IPS DF 6.9 (cell line): ENCODE measurements at regions not wholly inside any gene's neighbourhood (a gene's known extent, or its start where the extent isn't known, plus 50 kb on each side); places are given as distances from the start of the nearest gene placed in this dataset.
"Not testable (repeated sequence)": the region's sequence is repeated elsewhere in the genome, so short reads cannot be mapped to it uniquely, and the experiment has no call there.

Experiments used
- DNase-seq: peaks from one replicate; pipeline ENCODE4 v3.0.0-alpha.2; 2013; ENCODE audit warnings: low read depth, low spot score
- H3K27ac ChIP-seq: one replicate; pipeline ENCODE4 v1.5.1; 2013; ENCODE audit warnings: low read length, control low read depth
- H3K27me3 ChIP-seq: 2 replicates; pipeline ENCODE4 v1.6.1; 2013; ENCODE audit warnings: mild to moderate bottlenecking, low read length; ENCODE audit not compliant: control insufficient read depth, insufficient read depth
- H3K36me3 ChIP-seq: 2 replicates; pipeline ENCODE4 v1.6.1; 2013; ENCODE audit warnings: low read length; ENCODE audit not compliant: control insufficient read depth, insufficient read depth
- H3K4me1 ChIP-seq: 2 replicates; pipeline ENCODE4 v1.6.1; 2013; ENCODE audit warnings: low read length; ENCODE audit not compliant: control insufficient read depth, insufficient read depth
- H3K4me3 ChIP-seq: 2 replicates; pipeline ENCODE4 v1.5.1; 2013; ENCODE audit warnings: mild to moderate bottlenecking, low read length
- H3K9me3 ChIP-seq: 2 replicates; pipeline ENCODE4 v1.6.1; 2013; ENCODE audit warnings: low read length, inconsistent platforms; ENCODE audit not compliant: control insufficient read depth, insufficient read depth
- WGBS: extraction: QIAGEN DNeasy Blood & Tissue Kit; methylation state at CpG from one replicate; pipeline ENCODE4 v1.1.7; 2013; ENCODE audit warnings: mixed read lengths, missing lambda C conversion rate; ENCODE audit not compliant: insufficient read length, insufficient coverage; 5-methylcytosine and 5-hydroxymethylcytosine counted together

DNA sequence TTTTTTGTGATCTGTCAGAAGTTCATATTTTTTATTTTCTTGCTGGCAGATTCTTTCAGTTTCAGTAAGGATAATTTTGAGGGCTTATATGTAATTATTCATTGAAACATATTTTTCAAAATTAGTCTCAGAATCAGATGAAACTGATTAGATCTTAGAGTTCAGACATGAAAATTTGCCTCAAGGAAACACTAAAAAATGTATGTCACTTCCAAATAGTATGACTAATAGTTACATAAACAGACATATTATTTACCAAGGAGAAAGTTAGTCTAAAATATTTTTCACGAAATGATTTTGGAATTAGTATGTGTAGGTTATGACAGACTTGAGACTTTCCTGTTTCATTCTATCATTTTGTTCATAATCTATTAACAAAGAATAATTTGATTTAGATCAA is 628.6 kb downstream of the CCDC85A start:
- Histone ChIP-seq H3K27ac (no peak overlapping the region), H3K4me1 (no peaks in the 10 kb centered on the region), H3K4me3 (no peak overlapping the region), H3K27me3 (no peaks in the 10 kb centered on the region), H3K36me3 (no peaks in the 10 kb centered on the region), H3K9me3 (no peaks in the 10 kb centered on the region)
- no peak for DNase-seq
- WGBS = no CpG with 5 or more reads among the region's 1 CpG

DNA sequence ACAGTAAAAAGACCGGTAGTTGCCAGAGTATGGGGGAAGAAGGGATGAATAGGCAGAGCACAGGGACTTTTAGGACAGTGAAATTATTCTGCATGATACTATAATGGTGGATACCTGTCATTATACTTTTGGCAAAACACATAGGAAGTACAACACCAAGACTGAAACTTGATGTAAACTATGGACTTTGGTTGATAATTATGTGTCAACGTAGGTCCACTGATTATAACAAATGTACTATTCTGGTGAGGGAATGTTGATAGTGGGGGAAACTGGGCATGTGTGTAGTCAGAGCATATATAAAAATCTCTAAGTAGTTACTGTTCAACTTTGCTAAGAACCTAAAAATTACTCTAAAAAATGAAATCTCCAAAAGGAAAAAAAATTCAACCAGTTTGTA is 629.7 kb downstream of the CCDC85A start:
- Histone ChIP-seq H3K27me3 (no peaks in the 10 kb centered on the region), H3K4me3 (no peak overlapping the region), H3K27ac (no peak overlapping the region), H3K36me3 (no peaks in the 10 kb centered on the region), H3K9me3 (no peaks in the 10 kb centered on the region), H3K4me1 (no peaks in the 10 kb centered on the region)
- DNase-seq = no peak
- WGBS = no CpG with 5 or more reads among the region's 2 CpGs

DNA sequence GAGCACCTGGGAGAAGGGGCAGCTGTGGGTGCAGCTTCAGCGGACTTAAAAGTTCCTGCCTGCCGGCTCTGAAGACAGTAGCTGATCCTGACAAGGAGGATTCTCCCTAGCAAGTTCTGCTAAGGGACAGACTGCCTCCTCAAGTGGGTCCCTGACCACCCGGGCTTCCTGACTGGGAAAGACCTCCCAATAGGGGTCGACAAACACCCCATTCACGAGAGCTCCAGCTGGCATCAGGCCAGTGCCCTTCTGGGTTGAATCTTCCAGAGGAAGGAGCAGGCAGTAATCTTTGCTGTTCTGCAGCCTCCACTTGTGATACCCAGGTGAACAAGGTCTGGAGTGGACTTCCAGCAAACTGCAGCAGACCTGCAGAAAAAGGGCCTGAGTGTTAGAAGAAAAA is 632.9 kb downstream of the CCDC85A start:
- H3K36me3 ChIP-seq = no peaks in the 10 kb centered on the region
- H3K4me1 ChIP-seq = no peaks in the 10 kb centered on the region
- H3K9me3 ChIP-seq = no peaks in the 10 kb centered on the region
- no peak overlapping the region for H3K4me3 ChIP-seq
- no peaks in the 10 kb centered on the region for H3K27me3 ChIP-seq
- H3K27ac ChIP-seq = no peak overlapping the region
- WGBS = no CpG with 5 or more reads among the region's 5 CpGs
- DNase-seq = no peak

DNA sequence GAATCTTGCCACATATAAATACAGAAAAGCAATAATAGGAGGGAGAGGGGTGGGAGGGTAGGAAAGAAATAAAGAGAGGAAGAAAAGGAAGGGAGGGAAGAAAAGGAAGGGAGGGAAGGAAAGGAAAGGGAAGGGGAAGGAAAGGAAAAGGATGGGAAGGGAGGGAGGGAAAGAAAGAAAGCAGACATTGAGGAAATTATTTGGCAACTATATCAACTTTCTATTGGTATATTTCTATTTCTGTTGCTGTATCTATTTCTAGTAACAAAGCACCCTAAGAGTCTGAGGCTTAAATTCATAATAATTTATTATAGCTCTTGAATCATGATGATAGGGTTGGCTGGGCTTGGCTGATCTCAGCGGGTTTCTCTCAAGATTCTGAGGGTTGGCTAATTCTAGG is 648.0 kb downstream of the CCDC85A start:
- Histone ChIP-seq H3K27ac (no peak overlapping the region), H3K9me3 (no peaks in the 10 kb centered on the region), H3K4me3 (no peak overlapping the region), H3K27me3 (no peaks in the 10 kb centered on the region), H3K4me1 (no peaks in the 10 kb centered on the region), H3K36me3 (no peaks in the 10 kb centered on the region)
- no peak for DNase-seq
- WGBS = no CpG with 5 or more reads among the region's 1 CpG

- no peak for DNase-seq
- WGBS = no CpG with 5 or more reads among the region's 5 CpGs
Observed at GRCh38 chr2:56834686-56835085, 650.9 kb downstream of the CCDC85A start.

GRCh38 chr2:56840009-56840408 is 656.2 kb downstream of the CCDC85A start:
- not testable (repeated sequence) for DNase-seq, H3K4me1 ChIP-seq, H3K27ac ChIP-seq, H3K4me3 ChIP-seq, H3K9me3 ChIP-seq, H3K27me3 ChIP-seq, H3K36me3 ChIP-seq

More at GRCh38 chr2:56834686-56835085, 650.9 kb downstream of the CCDC85A start:
- Histone ChIP-seq H3K9me3 (no peaks in the 10 kb centered on the region), H3K27me3 (no peaks in the 10 kb centered on the region), H3K4me3 (no peak overlapping the region), H3K27ac (no peak overlapping the region), H3K4me1 (no peaks in the 10 kb centered on the region), H3K36me3 (no peaks in the 10 kb centered on the region)

DNA sequence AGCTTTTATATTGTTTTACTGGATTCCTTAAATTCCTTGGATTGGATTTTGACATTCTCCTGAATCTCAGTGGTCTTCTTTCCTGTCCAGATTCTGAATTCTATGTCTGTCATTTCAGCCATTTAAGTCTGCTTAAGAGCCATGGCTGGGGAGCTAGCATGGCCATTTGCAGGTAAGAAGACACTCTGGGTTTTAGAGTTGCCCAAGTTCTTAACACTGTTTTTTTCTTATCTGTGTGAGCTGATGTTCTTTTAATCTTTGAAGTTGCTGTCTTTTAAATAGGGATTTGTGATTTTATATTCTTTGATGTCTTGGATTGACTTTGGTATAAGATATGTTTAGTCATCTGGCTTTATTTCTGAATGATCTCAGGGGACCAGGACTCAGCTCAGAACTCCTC is 677.2 kb downstream of the CCDC85A start:
- no peak for DNase-seq
- Histone ChIP-seq H3K27ac (no peak overlapping the region), H3K36me3 (no peaks in the 10 kb centered on the region), H3K9me3 (no peaks in the 10 kb centered on the region), H3K4me1 (no peaks in the 10 kb centered on the region), H3K27me3 (no peaks in the 10 kb centered on the region), H3K4me3 (no peak overlapping the region)

DNA sequence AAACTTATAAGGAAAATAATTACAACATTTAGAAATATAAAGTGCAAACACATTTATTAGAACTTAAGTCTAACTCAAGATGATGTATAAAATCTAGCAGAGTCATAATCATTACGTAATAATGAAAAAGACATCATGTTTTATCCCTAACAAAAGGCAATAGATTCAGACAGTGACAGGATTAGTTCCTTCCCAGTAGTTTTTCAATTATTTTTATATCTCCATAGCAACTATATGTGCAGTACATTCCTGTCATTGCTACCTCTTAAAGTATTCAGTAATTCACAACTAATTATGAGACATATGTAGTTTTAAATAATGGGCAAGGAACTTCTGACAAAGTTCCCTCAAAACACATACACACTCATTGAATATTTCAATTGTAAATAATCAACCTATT is 687.9 kb downstream of the CCDC85A start:
- WGBS = no CpG with 5 or more reads among the region's 1 CpG
- no peak for DNase-seq
- Histone ChIP-seq H3K9me3 (no peaks in the 10 kb centered on the region), H3K27ac (no peak overlapping the region), H3K4me3 (no peak overlapping the region), H3K27me3 (no peaks in the 10 kb centered on the region), H3K4me1 (no peaks in the 10 kb centered on the region), H3K36me3 (peaks cover 2% of the 10 kb centered on the region; the same call in 1 of the 2 replicates)

GRCh38 chr2:56874717-56875116 is 690.9 kb downstream of the CCDC85A start:
- peaks cover 2% of the 10 kb centered on the region; the same call in 1 of the 2 replicates for H3K36me3 ChIP-seq
- no peak overlapping the region for H3K4me3 ChIP-seq
- no peak for DNase-seq
- no CpG with 5 or more reads among the region's 4 CpGs for WGBS
- H3K27ac ChIP-seq = no peak overlapping the region
- H3K4me1 ChIP-seq = no peaks in the 10 kb centered on the region
- no peaks in the 10 kb centered on the region for H3K27me3 ChIP-seq
- H3K9me3 ChIP-seq = no peaks in the 10 kb centered on the region

DNA sequence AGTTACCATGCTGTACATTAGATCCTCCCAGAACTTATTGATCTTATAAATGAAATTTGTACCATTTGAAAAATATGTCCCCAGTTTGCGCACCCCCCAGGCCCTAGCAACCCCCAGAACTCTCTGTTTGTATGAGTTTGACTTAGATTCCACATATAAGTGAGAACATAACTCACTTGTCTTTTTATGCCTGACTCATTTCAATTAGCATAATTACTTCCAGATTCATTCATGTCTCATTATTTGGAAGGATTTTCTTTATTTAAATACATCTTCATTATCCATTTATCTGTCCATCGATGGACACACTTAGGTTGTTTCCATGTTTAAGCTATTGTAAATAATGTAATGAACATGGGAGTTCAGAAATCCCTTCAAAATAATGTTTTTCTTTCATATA is 705.9 kb downstream of the CCDC85A start:
- no peak overlapping the region for H3K4me3 ChIP-seq
- no CpG with 5 or more reads among the region's 2 CpGs for WGBS
- H3K9me3 ChIP-seq = no peaks in the 10 kb centered on the region
- H3K27me3 ChIP-seq = no peaks in the 10 kb centered on the region
- no peaks in the 10 kb centered on the region for H3K36me3 ChIP-seq
- DNase-seq = no peak
- no peaks in the 10 kb centered on the region for H3K4me1 ChIP-seq
- H3K27ac ChIP-seq = no peak overlapping the region

GRCh38 chr2:56892382-56892781 is 708.6 kb downstream of the CCDC85A start:
- DNase-seq = no peak
- no peaks in the 10 kb centered on the region for H3K9me3 ChIP-seq

More at GRCh38 chr2:56892382-56892781, 708.6 kb downstream of the CCDC85A start:
- Histone ChIP-seq H3K4me1 (no peaks in the 10 kb centered on the region), H3K4me3 (no peak overlapping the region), H3K36me3 (no peaks in the 10 kb centered on the region), H3K27me3 (no peaks in the 10 kb centered on the region), H3K27ac (no peak overlapping the region)
